ENCODE measurements at regions not wholly inside any gene's neighbourhood (a gene's known extent, or its start where the extent isn't known, plus 50 kb on each side); places are given as distances from the start of the nearest gene placed in this dataset.

DNA sequence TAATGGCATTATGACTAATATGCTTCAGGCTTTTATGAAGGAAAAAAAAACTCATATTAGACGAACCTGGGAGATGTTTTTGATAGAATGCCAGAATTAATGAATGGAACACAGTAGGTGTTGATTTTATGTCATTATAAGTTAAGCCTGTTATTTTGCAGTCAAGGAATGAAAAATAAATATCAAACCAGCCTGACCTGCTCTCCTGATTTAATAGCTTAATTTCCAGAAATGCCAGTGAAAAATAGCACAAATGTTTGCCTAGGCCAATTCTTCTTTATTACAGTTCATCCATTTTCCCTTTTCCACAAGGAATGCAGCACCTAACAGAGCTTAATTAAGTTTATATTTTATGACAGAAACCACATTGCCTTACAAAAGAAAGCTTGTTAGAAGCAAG, 292.0 kb downstream of the TBL1XR1 start:
- POLR2A ChIA-PET: no interaction called here

DNA sequence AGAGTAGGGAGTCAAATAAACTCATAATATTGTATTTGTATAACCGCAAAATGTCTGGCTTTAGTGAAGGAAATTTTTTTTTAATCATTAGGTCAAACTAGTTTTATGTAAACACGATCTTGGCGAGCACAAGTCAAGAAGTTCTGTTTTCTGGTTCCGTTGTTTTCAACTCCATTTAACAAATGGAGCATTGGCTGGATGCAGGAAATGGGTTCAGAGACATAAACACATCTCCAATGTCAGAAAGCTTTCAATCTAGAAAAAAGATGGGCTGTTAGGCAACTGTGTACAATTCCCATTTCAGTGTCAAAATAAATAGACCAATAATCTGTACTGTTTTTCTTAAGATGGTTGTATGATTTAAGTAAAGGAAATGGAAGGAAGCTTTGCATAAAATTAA, 292.8 kb downstream of the TBL1XR1 start:
- ATAC-seq (no peak), DNase-seq (ENCODE audit: low spot score) (no peak)
- Mint-ChIP-seq H3K36me3 (peaks cover 10% of the 10 kb centered on the region), H3K27ac (no peak overlapping the region), H3K4me1 (peaks cover 20% of the 10 kb centered on the region), H3K9me3 (peaks cover 18% of the 10 kb centered on the region), H3K4me3 (no peak overlapping the region), H3K27me3 (ENCODE audit: low read depth) (no peaks in the 10 kb centered on the region)
- POLR2A ChIA-PET: no interaction called here
- TF ChIP-seq FOXP1 (CRISPR knock-in tag; IDR thresholded peaks at IDR 0.05; ENCODE audit: borderline replicate concordance) (no peak), CBFB (CRISPR knock-in tag; IDR thresholded peaks at IDR 0.05; ENCODE audit: low read depth) (no peak), HMGA2 (CRISPR knock-in tag; IDR thresholded peaks at IDR 0.05) (no peak), OVOL2 (CRISPR knock-in tag; IDR thresholded peaks at IDR 0.05; ENCODE audit: borderline replicate concordance) (no peak), RORB (CRISPR knock-in tag; IDR thresholded peaks at IDR 0.05) (no peak), ZNF219 (CRISPR knock-in tag; IDR thresholded peaks at IDR 0.05; ENCODE audit: borderline replicate concordance) (no peak), ZNF263 (CRISPR knock-in tag; IDR thresholded peaks at IDR 0.05; ENCODE audit: low read depth) (no peak)
- TF ChIP-seq, protein P1, sequence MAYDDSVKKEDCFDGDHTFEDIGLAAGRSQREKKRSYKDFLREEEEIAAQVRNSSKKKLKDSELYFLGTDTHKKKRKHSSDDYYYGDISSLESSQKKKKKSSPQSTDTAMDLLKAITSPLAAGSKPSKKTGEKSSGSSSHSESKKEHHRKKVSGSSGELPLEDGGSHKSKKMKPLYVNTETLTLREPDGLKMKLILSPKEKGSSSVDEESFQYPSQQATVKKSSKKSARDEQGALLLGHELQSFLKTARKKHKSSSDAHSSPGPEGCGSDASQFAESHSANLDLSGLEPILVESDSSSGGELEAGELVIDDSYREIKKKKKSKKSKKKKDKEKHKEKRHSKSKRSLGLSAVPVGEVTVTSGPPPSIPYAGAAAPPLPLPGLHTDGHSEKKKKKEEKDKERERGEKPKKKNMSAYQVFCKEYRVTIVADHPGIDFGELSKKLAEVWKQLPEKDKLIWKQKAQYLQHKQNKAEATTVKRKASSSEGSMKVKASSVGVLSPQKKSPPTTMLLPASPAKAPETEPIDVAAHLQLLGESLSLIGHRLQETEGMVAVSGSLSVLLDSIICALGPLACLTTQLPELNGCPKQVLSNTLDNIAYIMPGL (CRISPR knock-in tag; IDR thresholded peaks at IDR 0.05): no peak
- TF ChIP-seq, protein P2, sequence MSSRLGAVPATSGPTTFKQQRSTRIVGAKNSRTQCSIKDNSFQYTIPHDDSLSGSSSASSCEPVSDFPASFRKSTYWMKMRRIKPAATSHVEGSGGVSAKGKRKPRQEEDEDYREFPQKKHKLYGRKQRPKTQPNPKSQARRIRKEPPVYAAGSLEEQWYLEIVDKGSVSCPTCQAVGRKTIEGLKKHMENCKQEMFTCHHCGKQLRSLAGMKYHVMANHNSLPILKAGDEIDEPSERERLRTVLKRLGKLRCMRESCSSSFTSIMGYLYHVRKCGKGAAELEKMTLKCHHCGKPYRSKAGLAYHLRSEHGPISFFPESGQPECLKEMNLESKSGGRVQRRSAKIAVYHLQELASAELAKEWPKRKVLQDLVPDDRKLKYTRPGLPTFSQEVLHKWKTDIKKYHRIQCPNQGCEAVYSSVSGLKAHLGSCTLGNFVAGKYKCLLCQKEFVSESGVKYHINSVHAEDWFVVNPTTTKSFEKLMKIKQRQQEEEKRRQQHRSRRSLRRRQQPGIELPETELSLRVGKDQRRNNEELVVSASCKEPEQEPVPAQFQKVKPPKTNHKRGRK (CRISPR knock-in tag; IDR thresholded peaks at IDR 0.05; ENCODE audit: borderline replicate concordance): no peak
- TF ChIP-seq, protein P3, sequence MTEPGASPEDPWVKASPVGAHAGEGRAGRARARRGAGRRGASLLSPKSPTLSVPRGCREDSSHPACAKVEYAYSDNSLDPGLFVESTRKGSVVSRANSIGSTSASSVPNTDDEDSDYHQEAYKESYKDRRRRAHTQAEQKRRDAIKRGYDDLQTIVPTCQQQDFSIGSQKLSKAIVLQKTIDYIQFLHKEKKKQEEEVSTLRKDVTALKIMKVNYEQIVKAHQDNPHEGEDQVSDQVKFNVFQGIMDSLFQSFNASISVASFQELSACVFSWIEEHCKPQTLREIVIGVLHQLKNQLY (CRISPR knock-in tag; IDR thresholded peaks at IDR 0.05): no peak
- TF ChIP-seq, protein P4, sequence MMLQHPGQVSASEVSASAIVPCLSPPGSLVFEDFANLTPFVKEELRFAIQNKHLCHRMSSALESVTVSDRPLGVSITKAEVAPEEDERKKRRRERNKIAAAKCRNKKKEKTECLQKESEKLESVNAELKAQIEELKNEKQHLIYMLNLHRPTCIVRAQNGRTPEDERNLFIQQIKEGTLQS (CRISPR knock-in tag; conservative IDR thresholded peaks at IDR 0.05): no peak
- CTCF ChIA-PET: no interaction called here

More for the DNA sequence above, 292.0 kb downstream of the TBL1XR1 start:
- H3K27ac Mint-ChIP-seq: no peak overlapping the region
- H3K4me1 Mint-ChIP-seq: peaks cover 18% of the 10 kb centered on the region
- H3K27me3 Mint-ChIP-seq (ENCODE audit: low read depth): no peaks in the 10 kb centered on the region
- CTCF ChIA-PET: interaction anchor here (0.6 kb wide), 1 partner anchor 29 kb away, joined by 3 read pairs; no protein-coding TSS in a partner anchor
- TF ChIP-seq, protein P5, sequence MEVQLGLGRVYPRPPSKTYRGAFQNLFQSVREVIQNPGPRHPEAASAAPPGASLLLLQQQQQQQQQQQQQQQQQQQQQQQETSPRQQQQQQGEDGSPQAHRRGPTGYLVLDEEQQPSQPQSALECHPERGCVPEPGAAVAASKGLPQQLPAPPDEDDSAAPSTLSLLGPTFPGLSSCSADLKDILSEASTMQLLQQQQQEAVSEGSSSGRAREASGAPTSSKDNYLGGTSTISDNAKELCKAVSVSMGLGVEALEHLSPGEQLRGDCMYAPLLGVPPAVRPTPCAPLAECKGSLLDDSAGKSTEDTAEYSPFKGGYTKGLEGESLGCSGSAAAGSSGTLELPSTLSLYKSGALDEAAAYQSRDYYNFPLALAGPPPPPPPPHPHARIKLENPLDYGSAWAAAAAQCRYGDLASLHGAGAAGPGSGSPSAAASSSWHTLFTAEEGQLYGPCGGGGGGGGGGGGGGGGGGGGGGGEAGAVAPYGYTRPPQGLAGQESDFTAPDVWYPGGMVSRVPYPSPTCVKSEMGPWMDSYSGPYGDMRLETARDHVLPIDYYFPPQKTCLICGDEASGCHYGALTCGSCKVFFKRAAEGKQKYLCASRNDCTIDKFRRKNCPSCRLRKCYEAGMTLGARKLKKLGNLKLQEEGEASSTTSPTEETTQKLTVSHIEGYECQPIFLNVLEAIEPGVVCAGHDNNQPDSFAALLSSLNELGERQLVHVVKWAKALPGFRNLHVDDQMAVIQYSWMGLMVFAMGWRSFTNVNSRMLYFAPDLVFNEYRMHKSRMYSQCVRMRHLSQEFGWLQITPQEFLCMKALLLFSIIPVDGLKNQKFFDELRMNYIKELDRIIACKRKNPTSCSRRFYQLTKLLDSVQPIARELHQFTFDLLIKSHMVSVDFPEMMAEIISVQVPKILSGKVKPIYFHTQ (CRISPR knock-in tag; IDR thresholded peaks at IDR 0.05): no peak
- DNase-seq (ENCODE audit: low spot score) (no peak), ATAC-seq (no peak)
- peaks cover 18% of the 10 kb centered on the region for H3K9me3 Mint-ChIP-seq
- H3K36me3 Mint-ChIP-seq: peaks cover 10% of the 10 kb centered on the region
- H3K4me3 Mint-ChIP-seq: no peak overlapping the region

DNA sequence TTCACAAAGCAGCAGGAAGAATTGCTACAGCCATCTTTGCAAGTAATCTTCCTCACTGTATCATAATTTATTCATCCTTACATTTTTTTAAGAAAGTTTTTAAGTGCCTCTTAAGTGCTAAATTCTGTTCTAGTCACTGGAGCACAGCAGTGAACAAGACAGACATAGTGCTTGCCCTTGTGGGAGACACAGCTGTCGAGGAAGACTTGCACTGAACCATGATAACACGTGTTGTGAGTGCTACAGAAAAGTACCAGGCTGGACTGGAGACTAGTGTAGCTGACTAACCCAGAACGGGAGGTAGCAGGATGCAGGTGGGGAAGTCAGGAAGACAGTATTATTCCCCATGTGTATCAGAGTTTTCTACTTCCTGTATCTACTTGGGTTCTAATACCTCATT, 300.6 kb downstream of the TBL1XR1 start:
- ATAC-seq (no peak), DNase-seq (ENCODE audit: low spot score) (no peak)
- Mint-ChIP-seq H3K27me3 (ENCODE audit: low read depth) (no peaks in the 10 kb centered on the region), H3K4me3 (no peak overlapping the region), H3K9me3 (peaks cover 32% of the 10 kb centered on the region), H3K36me3 (peaks cover 31% of the 10 kb centered on the region), H3K4me1 (peaks cover 15% of the 10 kb centered on the region), H3K27ac (no peak overlapping the region)
- ChIA-PET POLR2A (no interaction called here), CTCF (no interaction called here)
- no peak for TF ChIP-seq ZNF423 (CRISPR knock-in tag; IDR thresholded peaks at IDR 0.05)
- TF ChIP-seq, protein P6, sequence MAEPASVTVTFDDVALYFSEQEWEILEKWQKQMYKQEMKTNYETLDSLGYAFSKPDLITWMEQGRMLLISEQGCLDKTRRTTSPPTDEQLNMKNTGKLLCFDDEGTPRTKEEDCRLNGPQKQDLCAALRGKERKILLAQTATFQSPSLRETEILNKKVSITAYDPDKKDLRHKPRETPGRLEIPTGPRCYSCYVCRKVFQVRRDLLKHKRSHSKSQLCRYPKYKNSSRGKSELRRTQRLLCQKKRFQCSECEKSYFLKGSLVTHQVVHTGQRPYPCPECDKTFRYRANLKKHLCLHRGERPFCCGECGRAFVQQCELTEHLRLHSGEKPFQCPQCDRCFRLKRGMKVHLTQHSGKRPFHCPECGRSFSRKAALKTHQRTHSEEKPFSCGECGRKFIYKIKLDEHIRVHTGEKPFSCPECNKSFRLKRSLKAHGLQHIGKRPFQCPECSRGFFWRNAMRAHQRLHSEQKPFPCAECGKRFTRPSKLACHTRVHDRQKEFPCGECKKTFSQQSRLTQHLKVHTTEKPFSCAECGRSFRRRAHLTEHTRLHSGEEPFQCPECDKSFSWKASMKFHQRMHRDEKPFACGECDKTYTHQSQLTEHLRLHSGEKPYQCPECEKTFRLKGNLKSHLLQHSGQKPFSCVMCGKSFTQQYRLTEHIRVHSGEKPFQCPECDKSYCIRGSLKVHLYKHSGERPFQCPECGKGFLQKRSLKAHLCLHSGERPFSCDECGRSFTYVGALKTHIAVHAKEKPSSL (CRISPR knock-in tag; conservative IDR thresholded peaks at IDR 0.05): no peak
- TF ChIP-seq, protein P7, sequence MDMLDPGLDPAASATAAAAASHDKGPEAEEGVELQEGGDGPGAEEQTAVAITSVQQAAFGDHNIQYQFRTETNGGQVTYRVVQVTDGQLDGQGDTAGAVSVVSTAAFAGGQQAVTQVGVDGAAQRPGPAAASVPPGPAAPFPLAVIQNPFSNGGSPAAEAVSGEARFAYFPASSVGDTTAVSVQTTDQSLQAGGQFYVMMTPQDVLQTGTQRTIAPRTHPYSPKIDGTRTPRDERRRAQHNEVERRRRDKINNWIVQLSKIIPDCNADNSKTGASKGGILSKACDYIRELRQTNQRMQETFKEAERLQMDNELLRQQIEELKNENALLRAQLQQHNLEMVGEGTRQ (CRISPR knock-in tag; IDR thresholded peaks at IDR 0.05): no peak
- no peak for TF ChIP-seq IRF2 (CRISPR knock-in tag; IDR thresholded peaks at IDR 0.05; ENCODE audit: borderline replicate concordance, low read depth)
- no peak for TF ChIP-seq ESRRA (CRISPR knock-in tag; IDR thresholded peaks at IDR 0.05; ENCODE audit: borderline replicate concordance)
- TF ChIP-seq, protein P8, sequence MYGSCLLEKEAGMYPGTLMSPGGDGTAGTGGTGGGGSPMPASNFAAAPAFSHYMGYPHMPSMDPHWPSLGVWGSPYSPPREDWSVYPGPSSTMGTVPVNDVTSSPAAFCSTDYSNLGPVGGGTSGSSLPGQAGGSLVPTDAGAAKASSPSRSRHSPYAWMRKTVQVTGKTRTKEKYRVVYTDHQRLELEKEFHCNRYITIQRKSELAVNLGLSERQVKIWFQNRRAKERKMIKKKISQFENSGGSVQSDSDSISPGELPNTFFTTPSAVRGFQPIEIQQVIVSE (CRISPR knock-in tag; IDR thresholded peaks at IDR 0.05; ENCODE audit: borderline replicate concordance): no peak
- no peak for TF ChIP-seq TCF7 (CRISPR knock-in tag; IDR thresholded peaks at IDR 0.05; ENCODE audit: low read depth)

Data from WTC11 (cell line).